ENCODE measurements at regions not wholly inside any gene's neighbourhood (a gene's known extent, or its start where the extent isn't known, plus 50 kb on each side); places are given as distances from the start of the nearest gene placed in this dataset.

DNA sequence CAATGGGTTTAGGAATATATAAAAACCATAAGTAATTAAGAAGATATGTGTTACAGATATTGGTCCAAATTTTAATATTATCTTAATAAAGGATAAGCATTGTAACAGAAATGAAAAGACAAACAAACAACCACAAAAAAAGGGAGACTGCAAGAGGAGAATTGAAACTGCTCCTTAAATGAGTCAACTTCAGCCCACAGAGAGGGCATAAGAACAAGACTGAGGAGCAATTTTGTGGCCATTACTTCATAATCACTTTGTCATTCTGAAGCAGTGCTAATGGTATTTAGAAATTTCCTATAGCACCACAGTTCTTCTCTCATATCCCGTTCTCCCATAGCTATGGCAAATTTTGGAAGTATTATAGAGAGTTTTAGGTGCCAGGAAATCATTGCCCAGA is 193.2 kb upstream of the HNMT start:
- TF ChIP-seq, protein P1, sequence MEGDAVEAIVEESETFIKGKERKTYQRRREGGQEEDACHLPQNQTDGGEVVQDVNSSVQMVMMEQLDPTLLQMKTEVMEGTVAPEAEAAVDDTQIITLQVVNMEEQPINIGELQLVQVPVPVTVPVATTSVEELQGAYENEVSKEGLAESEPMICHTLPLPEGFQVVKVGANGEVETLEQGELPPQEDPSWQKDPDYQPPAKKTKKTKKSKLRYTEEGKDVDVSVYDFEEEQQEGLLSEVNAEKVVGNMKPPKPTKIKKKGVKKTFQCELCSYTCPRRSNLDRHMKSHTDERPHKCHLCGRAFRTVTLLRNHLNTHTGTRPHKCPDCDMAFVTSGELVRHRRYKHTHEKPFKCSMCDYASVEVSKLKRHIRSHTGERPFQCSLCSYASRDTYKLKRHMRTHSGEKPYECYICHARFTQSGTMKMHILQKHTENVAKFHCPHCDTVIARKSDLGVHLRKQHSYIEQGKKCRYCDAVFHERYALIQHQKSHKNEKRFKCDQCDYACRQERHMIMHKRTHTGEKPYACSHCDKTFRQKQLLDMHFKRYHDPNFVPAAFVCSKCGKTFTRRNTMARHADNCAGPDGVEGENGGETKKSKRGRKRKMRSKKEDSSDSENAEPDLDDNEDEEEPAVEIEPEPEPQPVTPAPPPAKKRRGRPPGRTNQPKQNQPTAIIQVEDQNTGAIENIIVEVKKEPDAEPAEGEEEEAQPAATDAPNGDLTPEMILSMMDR (IDR thresholded peaks at IDR 0.05): no peak
- no peak for TF ChIP-seq POLR2A (IDR thresholded peaks at IDR 0.05)

Data from right lobe of liver (tissue), 4 donors.